ENCODE measurements at regions not wholly inside any gene's neighbourhood (a gene's known extent, or its start where the extent isn't known, plus 50 kb on each side); places are given as distances from the start of the nearest gene placed in this dataset.

DNA sequence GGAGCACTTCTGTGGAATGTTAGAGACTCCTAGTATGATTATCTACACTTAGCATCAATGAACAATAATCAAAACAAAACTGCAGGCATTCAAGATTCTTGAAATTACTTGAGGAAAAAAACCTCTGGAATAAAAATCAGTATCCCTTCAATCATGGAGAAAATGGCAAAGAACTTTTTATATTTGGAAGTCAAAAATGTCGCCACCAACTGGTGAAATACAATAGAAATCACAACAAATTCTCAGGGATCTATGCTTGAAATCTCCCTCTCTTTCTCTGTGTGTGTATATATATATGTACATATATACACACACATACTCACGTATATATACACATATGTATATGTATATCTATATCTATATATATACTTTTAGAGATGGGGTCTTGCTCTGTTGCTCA is 378.9 kb upstream of the ALCAM start:
- ATAC-seq: no peak
- POLR2A ChIA-PET: no interaction called here
- CTCF ChIA-PET: no interaction called here

DNA sequence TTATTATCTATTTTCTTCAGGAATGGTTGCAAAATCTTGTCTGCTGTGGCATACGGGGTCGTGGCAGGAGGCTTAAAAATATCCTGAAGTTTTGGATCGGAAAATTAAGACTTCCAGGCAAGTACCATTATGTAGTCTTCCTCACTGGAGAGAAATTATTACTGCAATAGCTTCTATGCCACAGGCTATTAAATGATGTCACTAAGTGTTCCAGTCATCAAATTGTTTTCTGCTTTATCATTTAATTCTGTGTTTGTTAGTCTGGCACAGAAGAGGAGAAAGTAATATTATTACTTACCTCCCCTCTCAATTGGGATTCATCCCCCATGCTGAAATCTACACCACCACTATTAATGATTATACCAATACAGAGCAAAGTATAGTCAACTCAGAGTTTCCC is 378.2 kb upstream of the ALCAM start:
- FAIRE-seq: no peak
- TF ChIP-seq CEBPB (IDR thresholded peaks at IDR 0.05): no peak
- TF ChIP-seq PHF8 (IDR thresholded peaks at IDR 0.05; ENCODE audit: borderline replicate concordance, low read depth): no peak
- TF ChIP-seq, protein P1, sequence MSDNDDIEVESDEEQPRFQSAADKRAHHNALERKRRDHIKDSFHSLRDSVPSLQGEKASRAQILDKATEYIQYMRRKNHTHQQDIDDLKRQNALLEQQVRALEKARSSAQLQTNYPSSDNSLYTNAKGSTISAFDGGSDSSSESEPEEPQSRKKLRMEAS (IDR thresholded peaks at IDR 0.05): no peak
- TF ChIP-seq HOXB5 (CRISPR knock-in tag; IDR thresholded peaks at IDR 0.05): no peak
- TF ChIP-seq, protein P2, sequence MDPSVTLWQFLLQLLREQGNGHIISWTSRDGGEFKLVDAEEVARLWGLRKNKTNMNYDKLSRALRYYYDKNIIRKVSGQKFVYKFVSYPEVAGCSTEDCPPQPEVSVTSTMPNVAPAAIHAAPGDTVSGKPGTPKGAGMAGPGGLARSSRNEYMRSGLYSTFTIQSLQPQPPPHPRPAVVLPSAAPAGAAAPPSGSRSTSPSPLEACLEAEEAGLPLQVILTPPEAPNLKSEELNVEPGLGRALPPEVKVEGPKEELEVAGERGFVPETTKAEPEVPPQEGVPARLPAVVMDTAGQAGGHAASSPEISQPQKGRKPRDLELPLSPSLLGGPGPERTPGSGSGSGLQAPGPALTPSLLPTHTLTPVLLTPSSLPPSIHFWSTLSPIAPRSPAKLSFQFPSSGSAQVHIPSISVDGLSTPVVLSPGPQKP (IDR thresholded peaks at IDR 0.05; ENCODE audit: low read depth, low read length): no peak
- TF ChIP-seq HOXA7 (CRISPR knock-in tag; IDR thresholded peaks at IDR 0.05): no peak
- TF ChIP-seq, protein P3, sequence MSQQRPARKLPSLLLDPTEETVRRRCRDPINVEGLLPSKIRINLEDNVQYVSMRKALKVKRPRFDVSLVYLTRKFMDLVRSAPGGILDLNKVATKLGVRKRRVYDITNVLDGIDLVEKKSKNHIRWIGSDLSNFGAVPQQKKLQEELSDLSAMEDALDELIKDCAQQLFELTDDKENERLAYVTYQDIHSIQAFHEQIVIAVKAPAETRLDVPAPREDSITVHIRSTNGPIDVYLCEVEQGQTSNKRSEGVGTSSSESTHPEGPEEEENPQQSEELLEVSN (IDR thresholded peaks at IDR 0.05; ENCODE audit: borderline replicate concordance, low read depth): no peak
- TF ChIP-seq ZSCAN20 (CRISPR knock-in tag; IDR thresholded peaks at IDR 0.05): no peak
- no peak for TF ChIP-seq MYC (IDR thresholded peaks at IDR 0.05; ENCODE audit: borderline replicate concordance, low read length)
- TF ChIP-seq, protein P4, sequence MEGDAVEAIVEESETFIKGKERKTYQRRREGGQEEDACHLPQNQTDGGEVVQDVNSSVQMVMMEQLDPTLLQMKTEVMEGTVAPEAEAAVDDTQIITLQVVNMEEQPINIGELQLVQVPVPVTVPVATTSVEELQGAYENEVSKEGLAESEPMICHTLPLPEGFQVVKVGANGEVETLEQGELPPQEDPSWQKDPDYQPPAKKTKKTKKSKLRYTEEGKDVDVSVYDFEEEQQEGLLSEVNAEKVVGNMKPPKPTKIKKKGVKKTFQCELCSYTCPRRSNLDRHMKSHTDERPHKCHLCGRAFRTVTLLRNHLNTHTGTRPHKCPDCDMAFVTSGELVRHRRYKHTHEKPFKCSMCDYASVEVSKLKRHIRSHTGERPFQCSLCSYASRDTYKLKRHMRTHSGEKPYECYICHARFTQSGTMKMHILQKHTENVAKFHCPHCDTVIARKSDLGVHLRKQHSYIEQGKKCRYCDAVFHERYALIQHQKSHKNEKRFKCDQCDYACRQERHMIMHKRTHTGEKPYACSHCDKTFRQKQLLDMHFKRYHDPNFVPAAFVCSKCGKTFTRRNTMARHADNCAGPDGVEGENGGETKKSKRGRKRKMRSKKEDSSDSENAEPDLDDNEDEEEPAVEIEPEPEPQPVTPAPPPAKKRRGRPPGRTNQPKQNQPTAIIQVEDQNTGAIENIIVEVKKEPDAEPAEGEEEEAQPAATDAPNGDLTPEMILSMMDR (IDR thresholded peaks at IDR 0.05): no peak
- no peak for TF ChIP-seq TFCP2L1 (CRISPR knock-in tag; IDR thresholded peaks at IDR 0.05)
- TF ChIP-seq CHD2 (IDR thresholded peaks at IDR 0.05; ENCODE audit: low read length, partially characterized antibody): no peak
- no peak for TF ChIP-seq RARB (CRISPR knock-in tag; IDR thresholded peaks at IDR 0.05)
- TF ChIP-seq RNF2 (IDR thresholded peaks at IDR 0.05; ENCODE audit: borderline replicate concordance, low read depth): no peak
- TF ChIP-seq, protein P5, sequence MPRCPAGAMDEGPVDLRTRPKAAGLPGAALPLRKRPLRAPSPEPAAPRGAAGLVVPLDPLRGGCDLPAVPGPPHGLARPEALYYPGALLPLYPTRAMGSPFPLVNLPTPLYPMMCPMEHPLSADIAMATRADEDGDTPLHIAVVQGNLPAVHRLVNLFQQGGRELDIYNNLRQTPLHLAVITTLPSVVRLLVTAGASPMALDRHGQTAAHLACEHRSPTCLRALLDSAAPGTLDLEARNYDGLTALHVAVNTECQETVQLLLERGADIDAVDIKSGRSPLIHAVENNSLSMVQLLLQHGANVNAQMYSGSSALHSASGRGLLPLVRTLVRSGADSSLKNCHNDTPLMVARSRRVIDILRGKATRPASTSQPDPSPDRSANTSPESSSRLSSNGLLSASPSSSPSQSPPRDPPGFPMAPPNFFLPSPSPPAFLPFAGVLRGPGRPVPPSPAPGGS (IDR thresholded peaks at IDR 0.05): no peak
- TF ChIP-seq, protein P6, sequence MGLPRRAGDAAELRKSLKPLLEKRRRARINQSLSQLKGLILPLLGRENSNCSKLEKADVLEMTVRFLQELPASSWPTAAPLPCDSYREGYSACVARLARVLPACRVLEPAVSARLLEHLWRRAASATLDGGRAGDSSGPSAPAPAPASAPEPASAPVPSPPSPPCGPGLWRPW (IDR thresholded peaks at IDR 0.05): no peak
- TF ChIP-seq JUNB (IDR thresholded peaks at IDR 0.05): no peak
- TF ChIP-seq ZFP36 (IDR thresholded peaks at IDR 0.05; ENCODE audit: borderline replicate concordance, partially characterized antibody): no peak
- no peak for TF ChIP-seq TP53 (CRISPR knock-in tag; IDR thresholded peaks at IDR 0.05)
- WGBS (ENCODE audit: missing lambda C conversion rate): 44% methylated on average over 3 of the region's 3 CpGs
- CTCF ChIA-PET: no interaction called here
- no peak for DNase-seq (ENCODE audit: low read depth in 1 of 2, low spot score in 1 of 2)
- H3K4me1 ChIP-seq: no peaks in the 10 kb centered on the region
- no peak for ATAC-seq
- POLR2A ChIA-PET: no interaction called here
- no peak overlapping the region for H3K4me3 ChIP-seq
- H3K9me3 ChIP-seq: no peaks in the 10 kb centered on the region
- H3K4me2 ChIP-seq: no peak overlapping the region
- no peak overlapping the region for H3K27ac ChIP-seq

More for the DNA sequence above, 378.9 kb upstream of the ALCAM start:
- 29% methylated on average over 2 of the region's 2 CpGs for WGBS (ENCODE audit: missing lambda C conversion rate)
- peak in 1 of 2 experiments; percentile 1 for DNase-seq (ENCODE audit: low read depth in 1 of 2, low spot score in 1 of 2)
- Histone ChIP-seq H3K4me2 (no peak overlapping the region), H3K4me1 (no peaks in the 10 kb centered on the region), H3K9me3 (no peaks in the 10 kb centered on the region), H3K27ac (no peak overlapping the region), H3K4me3 (no peak overlapping the region)
- TF ChIP-seq JUNB (IDR thresholded peaks at IDR 0.05) (no peak), ZSCAN20 (CRISPR knock-in tag; IDR thresholded peaks at IDR 0.05) (no peak), EHF (CRISPR knock-in tag; IDR thresholded peaks at IDR 0.05) (no peak), MYC (IDR thresholded peaks at IDR 0.05; ENCODE audit: borderline replicate concordance, low read length) (no peak), NPAS2 (CRISPR knock-in tag; IDR thresholded peaks at IDR 0.05; ENCODE audit: borderline replicate concordance) (no peak), CHD4 (IDR thresholded peaks at IDR 0.05; ENCODE audit: borderline replicate concordance) (no peak), HDAC2 (IDR thresholded peaks at IDR 0.05) (no peak), ZNF302 (CRISPR knock-in tag; IDR thresholded peaks at IDR 0.05) (no peak), NR3C1 (IDR thresholded peaks at IDR 0.05) (no peak), KDM1A (IDR thresholded peaks at IDR 0.05; ENCODE audit: low read depth) (no peak), RFX5 (IDR thresholded peaks at IDR 0.05) (no peak), HOXB5 (CRISPR knock-in tag; IDR thresholded peaks at IDR 0.05) (no peak)
- TF ChIP-seq, protein P1 (IDR thresholded peaks at IDR 0.05): no peak
- TF ChIP-seq, protein P2 (IDR thresholded peaks at IDR 0.05; ENCODE audit: low read depth, low read length): no peak
- TF ChIP-seq, protein P3 (IDR thresholded peaks at IDR 0.05; ENCODE audit: borderline replicate concordance, low read depth): no peak
- TF ChIP-seq, protein P4 (IDR thresholded peaks at IDR 0.05): no peak
- no peak for FAIRE-seq

All from A549 (cell line).